Smooth muscle cell (in vitro differentiated cells): ENCODE measurements at regions not wholly inside any gene's neighbourhood (a gene's known extent, or its start where the extent isn't known, plus 50 kb on each side); places are given as distances from the start of the nearest gene placed in this dataset.

ENCODE experiments used
- DNase-seq: peaks from one replicate; lab custom pipeline; 2025; ENCODE audit not compliant: unreplicated experiment; lab: John Stamatoyannopoulos, UW
- H2AFZ ChIP-seq: fragments of 200-600 bp; sonication (generic); 2 replicates; pipeline ENCODE4 v1.6.0; 2016; ENCODE audit warnings: antibody characterized with exemption, low read depth, mild to moderate bottlenecking
- H3F3A ChIP-seq: fragments of 200-600 bp; sonication (generic); 2 replicates; pipeline ENCODE4 v1.6.0; 2017; ENCODE audit warnings: antibody characterized with exemption, low read depth
- H3K27ac ChIP-seq: fragments of 200-600 bp; sonication (generic); 2 replicates; pipeline ENCODE4 v1.5.1; 2016; ENCODE audit warnings: low read depth, mild to moderate bottlenecking
- H3K27me3 ChIP-seq: fragments of 200-600 bp; sonication (generic); 2 replicates; pipeline ENCODE4 v1.6.1; 2016; ENCODE audit warnings: low read depth, mild to moderate bottlenecking
- H3K36me3 ChIP-seq: fragments of 200-600 bp; sonication (generic); 2 replicates; pipeline ENCODE4 v1.5.1; 2016; ENCODE audit warnings: low read depth
- H3K4me1 ChIP-seq: fragments of 200-600 bp; sonication (generic); 2 replicates; pipeline ENCODE4 v1.5.1; 2016; ENCODE audit warnings: low read depth
- H3K4me2 ChIP-seq: fragments of 200-600 bp; sonication (generic); 2 replicates; pipeline ENCODE4 v1.6.0; 2016; ENCODE audit warnings: mild to moderate bottlenecking
- H3K4me3 ChIP-seq: fragments of 200-600 bp; sonication (generic); 2 replicates; pipeline ENCODE4 v1.5.1; 2016; ENCODE audit warnings: mild to moderate bottlenecking
- H3K79me2 ChIP-seq: fragments of 200-600 bp; sonication (generic); 2 replicates; pipeline ENCODE4 v1.6.0; 2016; ENCODE audit warnings: low read depth, mild to moderate bottlenecking
- H3K9ac ChIP-seq: fragments of 200-600 bp; sonication (generic); 2 replicates; pipeline ENCODE4 v1.6.0; 2016; ENCODE audit warnings: low read depth
- H3K9me3 ChIP-seq: fragments of 200-600 bp; sonication (generic); replicated peaks from 2 replicates; pipeline ENCODE4 v1.5.1; 2016; ENCODE audit warnings: low read depth
- H4K20me1 ChIP-seq: fragments of 200-600 bp; sonication (generic); 2 replicates; pipeline ENCODE4 v1.6.0; 2016; ENCODE audit warnings: low read depth
- CTCF ChIP-seq: fragments of 200-600 bp; sonication (generic); IDR thresholded peaks from 2 replicates; pipeline ENCODE4 v1.5.1; 2017; ENCODE audit warnings: borderline replicate concordance, mild to moderate bottlenecking, antibody characterized with exemption; ENCODE audit not compliant: insufficient read depth, poor library complexity, severe bottlenecking
- WGBS: methylation state at CpG from one replicate; pipeline ENCODE4 v1.1.7; 2016; ENCODE audit warnings: low lambda C conversion rate; 5-methylcytosine and 5-hydroxymethylcytosine counted together

- no peaks in the 10 kb centered on the region for H3K4me1 ChIP-seq
- H3K27ac ChIP-seq = no peak overlapping the region
- H3F3A ChIP-seq = no peaks in the 10 kb centered on the region
- no peaks in the 10 kb centered on the region for H3K27me3 ChIP-seq
- H3K9ac ChIP-seq = no peak overlapping the region
- no peaks in the 10 kb centered on the region for H3K79me2 ChIP-seq
- no peaks in the 10 kb centered on the region for H3K36me3 ChIP-seq
- DNase-seq = no peak
- H4K20me1 ChIP-seq = no peaks in the 10 kb centered on the region
- TF ChIP-seq CTCF = no peak
- WGBS = 56% methylated on average over 2 of the region's 2 CpGs
- no peaks in the 10 kb centered on the region for H3K9me3 ChIP-seq
- no peak overlapping the region for H3K4me3 ChIP-seq
- H3K4me2 ChIP-seq = no peak overlapping the region
- H2AFZ ChIP-seq = peak overlapping the region; percentile 77
Measured at GRCh38 chr10:9869205-9869604, 1148.5 kb upstream of the CELF2 start.

- H4K20me1 ChIP-seq = no peaks in the 10 kb centered on the region
- H3K27ac ChIP-seq = peak overlapping the region; percentile 23
- no peak overlapping the region for H3K4me3 ChIP-seq
- WGBS = 59% methylated on average over 5 of the region's 5 CpGs
- no peaks in the 10 kb centered on the region for H3K36me3 ChIP-seq
- no peaks in the 10 kb centered on the region for H3K27me3 ChIP-seq
- no peak overlapping the region for H3K9ac ChIP-seq
- TF ChIP-seq CTCF = no peak
- H3K9me3 ChIP-seq = no peaks in the 10 kb centered on the region
- H3K79me2 ChIP-seq = no peaks in the 10 kb centered on the region
- H3K4me2 ChIP-seq = no peak overlapping the region
- H2AFZ ChIP-seq = peak overlapping the region; percentile 77
- H3F3A ChIP-seq = no peaks in the 10 kb centered on the region
- no peaks in the 10 kb centered on the region for H3K4me1 ChIP-seq
- DNase-seq = no peak
Measured at GRCh38 chr10:9869606-9870176, 1148.0 kb upstream of the CELF2 start.

- no peak overlapping the region for H3K27ac ChIP-seq
- H3K9me3 ChIP-seq = no peaks in the 10 kb centered on the region
- H3K4me3 ChIP-seq = no peak overlapping the region
- no peaks in the 10 kb centered on the region for H3K27me3 ChIP-seq
- no peaks in the 10 kb centered on the region for H3K4me1 ChIP-seq
- TF ChIP-seq CTCF = no peak
- DNase-seq = no peak
- no peaks in the 10 kb centered on the region for H3K36me3 ChIP-seq
- H2AFZ ChIP-seq = no peak overlapping the region
- WGBS = 93% methylated on average over 5 of the region's 5 CpGs
- no peaks in the 10 kb centered on the region for H3F3A ChIP-seq
- no peaks in the 10 kb centered on the region for H4K20me1 ChIP-seq
- H3K4me2 ChIP-seq = no peak overlapping the region
- no peak overlapping the region for H3K9ac ChIP-seq
- no peaks in the 10 kb centered on the region for H3K79me2 ChIP-seq
Measured at GRCh38 chr10:9875353-9875752, 1142.3 kb upstream of the CELF2 start.

GRCh38 chr10:9877978-9878377 is 1139.7 kb upstream of the CELF2 start:
- H3K36me3 ChIP-seq = no peaks in the 10 kb centered on the region
- WGBS = 94% methylated on average over 12 of the region's 12 CpGs
- H3K4me1 ChIP-seq = no peaks in the 10 kb centered on the region
- no peak overlapping the region for H3K9ac ChIP-seq
- no peak for DNase-seq
- H4K20me1 ChIP-seq = no peaks in the 10 kb centered on the region
- TF ChIP-seq CTCF = no peak
- H2AFZ ChIP-seq = no peak overlapping the region
- no peak overlapping the region for H3K4me3 ChIP-seq
- H3K79me2 ChIP-seq = no peaks in the 10 kb centered on the region
- no peak overlapping the region for H3K4me2 ChIP-seq
- no peaks in the 10 kb centered on the region for H3K27me3 ChIP-seq
- H3F3A ChIP-seq = no peaks in the 10 kb centered on the region
- no peak overlapping the region for H3K27ac ChIP-seq
- no peaks in the 10 kb centered on the region for H3K9me3 ChIP-seq
